PC-3 (cell line): ENCODE measurements at regions not wholly inside any gene's neighbourhood (a gene's known extent, or its start where the extent isn't known, plus 50 kb on each side); places are given as distances from the start of the nearest gene placed in this dataset.

Experiments
- ATAC-seq: fragments of 200-7000 bp; cut with Tn5 transposase; 2 replicates; pipeline ENCODE4 v1.9.1; 2020; ENCODE audit warnings: mild to moderate bottlenecking, moderate library complexity
- BruUV-seq: library from RNA; stranded (reverse); fragments of 400-500 nt; replicated peaks from 2 replicates; lab custom pipeline; 2021; lab: Mats Ljungman, UMichigan
- CTCF ChIA-PET: fragments of 300-600 bp; sonication (Branson Sonifier 250); formaldehyde crosslinking; loops from one replicate; lab custom pipeline; 2022; ENCODE audit warnings: antibody characterized with exemption; lab: Charles Lee
- POLR2A ChIA-PET: fragments of 300-600 bp; sonication (Branson Sonifier 250); formaldehyde crosslinking; loops from one replicate; lab custom pipeline; 2022; ENCODE audit warnings: antibody characterized with exemption; ENCODE audit not compliant: unreplicated experiment; lab: Charles Lee
- DNase-seq: peaks from one replicate; pipeline ENCODE4 v3.0.0-alpha.2; 2015
- H2AFZ ChIP-seq: fragments of 300-600 bp; sonication (generic); 2 replicates; pipeline ENCODE4 v1.6.0; 2016; ENCODE audit warnings: antibody characterized with exemption, low read length
- H3F3A ChIP-seq: fragments of 300-600 bp; sonication (generic); one replicate; pipeline ENCODE4 v1.6.0; 2017; ENCODE audit warnings: antibody characterized with exemption, low read length, control low read depth, mild to moderate bottlenecking; ENCODE audit not compliant: unreplicated experiment
- H3K27ac ChIP-seq: fragments of 300-600 bp; sonication (generic); 2 replicates; pipeline ENCODE4 v1.5.1; 2016; ENCODE audit warnings: mild to moderate bottlenecking, low read length
- H3K27me3 ChIP-seq: fragments of 300-600 bp; sonication (generic); 2 replicates; pipeline ENCODE4 v1.6.1; 2016; ENCODE audit warnings: low read length, mixed read lengths
- H3K36me3 ChIP-seq: fragments of 300-600 bp; sonication (generic); 2 replicates; pipeline ENCODE4 v1.6.1; 2016; ENCODE audit warnings: low read depth, mixed run types, low read length, mixed read lengths
- H3K4me1 ChIP-seq: fragments of 300-600 bp; sonication (generic); 2 replicates; pipeline ENCODE4 v1.5.1; 2016; ENCODE audit warnings: low read length; ENCODE audit not compliant: insufficient read depth
- H3K4me2 ChIP-seq: fragments of 300-600 bp; sonication (generic); 2 replicates; pipeline ENCODE4 v1.6.0; 2016; ENCODE audit warnings: low read length
- H3K4me3 ChIP-seq: fragments of 300-600 bp; sonication (generic); 2 replicates; pipeline ENCODE4 v1.5.1; 2016; ENCODE audit warnings: mild to moderate bottlenecking, low read length, mixed read lengths
- H3K79me2 ChIP-seq: fragments of 300-600 bp; sonication (generic); 2 replicates; pipeline ENCODE4 v1.6.1; 2017; ENCODE audit warnings: low read length, mixed read lengths
- H3K9ac ChIP-seq: fragments of 300-600 bp; sonication (generic); 2 replicates; pipeline ENCODE4 v1.6.0; 2016; ENCODE audit warnings: mild to moderate bottlenecking, low read length
- H3K9me2 ChIP-seq: fragments of 300-600 bp; sonication (generic); replicated peaks from 2 replicates; pipeline ENCODE4 v1.6.1; 2016; ENCODE audit warnings: mixed run types, low read length, mixed read lengths
- H3K9me3 ChIP-seq: fragments of 300-600 bp; sonication (generic); 2 replicates; pipeline ENCODE4 v1.6.1; 2016; ENCODE audit warnings: low read length, mixed read lengths
- H4K20me1 ChIP-seq: fragments of 300-600 bp; sonication (generic); 2 replicates; pipeline ENCODE4 v1.6.1; 2016; ENCODE audit warnings: low read length, mixed read lengths
- EZH2 ChIP-seq: fragments of 300-600 bp; sonication (generic); IDR thresholded peaks from one replicate; pipeline ENCODE4 v1.6.1; 2017; ENCODE audit warnings: antibody characterized with exemption, mild to moderate bottlenecking, low read length; ENCODE audit not compliant: unreplicated experiment
- EZH2phosphoT487 ChIP-seq: fragments of 300-600 bp; sonication (generic); IDR thresholded peaks from 2 replicates; pipeline ENCODE4 v1.6.1; 2018; ENCODE audit warnings: mild to moderate bottlenecking, antibody characterized with exemption, low read length, borderline replicate concordance
- intact Hi-C: fragments of 100-400 bp; cut with micrococcal nuclease; formaldehyde crosslinking; loops from 2 replicates; pipeline ENCODE4 v1.9.0; 2023
- TF ChIP-seq, protein P1 (sequence below): fragments of 300-600 bp; sonication (generic); conservative IDR thresholded peaks from 2 replicates; pipeline ENCODE4 v1.5.1; 2017; ENCODE audit warnings: antibody characterized with exemption, low read depth, mild to moderate bottlenecking, low read length

DNA sequence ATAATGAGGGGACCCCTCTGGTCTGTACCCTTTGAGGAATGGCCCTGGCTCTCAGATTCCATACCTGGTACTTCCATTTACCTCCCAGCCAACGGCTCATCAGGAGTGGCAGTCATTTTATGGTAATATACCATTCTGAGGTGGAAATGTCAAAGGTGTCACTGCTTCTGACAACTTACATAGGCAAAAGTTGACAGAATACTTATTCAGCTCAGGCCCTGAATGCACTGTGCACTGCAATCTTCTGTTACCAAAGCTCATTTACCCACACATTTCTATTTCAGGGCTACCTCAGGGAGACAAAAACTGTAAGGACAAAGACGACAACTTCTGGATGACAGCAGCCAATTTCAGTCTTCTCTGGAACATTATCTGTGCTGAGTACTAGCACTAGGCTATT lies 212.2 kb upstream of the TMEM260 start:
- Histone ChIP-seq H3K9me2 (no peaks in the 10 kb centered on the region), H3K27ac (no peak overlapping the region), H4K20me1 (no peaks in the 10 kb centered on the region), H3K27me3 (peaks cover 28% of the 10 kb centered on the region), H3K9ac (no peak overlapping the region), H2AFZ (no peak overlapping the region), H3K4me1 (no peaks in the 10 kb centered on the region), H3K79me2 (no peaks in the 10 kb centered on the region), H3K36me3 (no peaks in the 10 kb centered on the region), H3K4me3 (no peak overlapping the region), H3K9me3 (peaks cover 9% of the 10 kb centered on the region; the same call in 1 of the 2 replicates), H3F3A (no peaks in the 10 kb centered on the region), H3K4me2 (no peak overlapping the region)
- intact Hi-C loops = no loop called here
- DNase-seq (no peak), ATAC-seq (no peak)
- ChIA-PET CTCF (no interaction called here), POLR2A (no interaction called here)
- no TSS peak for BruUV-seq
- no peak for TF ChIP-seq EZH2
- no peak for TF ChIP-seq EZH2phosphoT487
- TF ChIP-seq, protein P1, sequence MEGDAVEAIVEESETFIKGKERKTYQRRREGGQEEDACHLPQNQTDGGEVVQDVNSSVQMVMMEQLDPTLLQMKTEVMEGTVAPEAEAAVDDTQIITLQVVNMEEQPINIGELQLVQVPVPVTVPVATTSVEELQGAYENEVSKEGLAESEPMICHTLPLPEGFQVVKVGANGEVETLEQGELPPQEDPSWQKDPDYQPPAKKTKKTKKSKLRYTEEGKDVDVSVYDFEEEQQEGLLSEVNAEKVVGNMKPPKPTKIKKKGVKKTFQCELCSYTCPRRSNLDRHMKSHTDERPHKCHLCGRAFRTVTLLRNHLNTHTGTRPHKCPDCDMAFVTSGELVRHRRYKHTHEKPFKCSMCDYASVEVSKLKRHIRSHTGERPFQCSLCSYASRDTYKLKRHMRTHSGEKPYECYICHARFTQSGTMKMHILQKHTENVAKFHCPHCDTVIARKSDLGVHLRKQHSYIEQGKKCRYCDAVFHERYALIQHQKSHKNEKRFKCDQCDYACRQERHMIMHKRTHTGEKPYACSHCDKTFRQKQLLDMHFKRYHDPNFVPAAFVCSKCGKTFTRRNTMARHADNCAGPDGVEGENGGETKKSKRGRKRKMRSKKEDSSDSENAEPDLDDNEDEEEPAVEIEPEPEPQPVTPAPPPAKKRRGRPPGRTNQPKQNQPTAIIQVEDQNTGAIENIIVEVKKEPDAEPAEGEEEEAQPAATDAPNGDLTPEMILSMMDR = no peak

DNA sequence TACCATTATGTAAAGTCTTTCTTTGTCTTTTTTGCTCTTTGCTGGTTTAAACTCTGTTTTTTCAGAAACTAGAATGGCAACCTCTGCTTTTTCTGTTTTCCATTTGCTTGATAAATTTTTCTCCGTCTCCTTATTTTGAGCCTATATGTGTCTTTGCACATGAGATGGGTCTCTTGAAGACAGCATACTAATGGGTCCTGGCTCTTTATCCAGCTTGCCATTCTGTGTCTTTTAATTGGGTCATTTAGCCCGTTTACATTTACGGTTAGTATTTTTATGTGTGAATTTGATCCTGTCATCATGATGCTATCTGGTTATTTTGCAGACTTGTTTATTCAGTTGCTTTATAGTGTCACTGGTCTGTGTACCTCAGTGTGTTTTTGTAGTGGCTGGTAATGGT lies 207.9 kb upstream of the TMEM260 start:
- no TSS peak for BruUV-seq
- ATAC-seq (no peak), DNase-seq (no peak)
- Histone ChIP-seq H3K9me3 (peaks cover 9% of the 10 kb centered on the region; the same call in 1 of the 2 replicates), H3K27ac (no peak overlapping the region), H3K4me1 (no peaks in the 10 kb centered on the region), H3K36me3 (no peaks in the 10 kb centered on the region), H3K9me2 (no peaks in the 10 kb centered on the region), H3K4me2 (no peak overlapping the region), H3F3A (no peaks in the 10 kb centered on the region), H3K79me2 (no peaks in the 10 kb centered on the region), H4K20me1 (no peaks in the 10 kb centered on the region), H2AFZ (no peak overlapping the region), H3K4me3 (no peak overlapping the region), H3K27me3 (peaks cover 22% of the 10 kb centered on the region), H3K9ac (no peak overlapping the region)
- ChIA-PET CTCF (no interaction called here), POLR2A (no interaction called here)
- intact Hi-C loops = no loop called here
- TF ChIP-seq, protein P1 = no peak

DNA sequence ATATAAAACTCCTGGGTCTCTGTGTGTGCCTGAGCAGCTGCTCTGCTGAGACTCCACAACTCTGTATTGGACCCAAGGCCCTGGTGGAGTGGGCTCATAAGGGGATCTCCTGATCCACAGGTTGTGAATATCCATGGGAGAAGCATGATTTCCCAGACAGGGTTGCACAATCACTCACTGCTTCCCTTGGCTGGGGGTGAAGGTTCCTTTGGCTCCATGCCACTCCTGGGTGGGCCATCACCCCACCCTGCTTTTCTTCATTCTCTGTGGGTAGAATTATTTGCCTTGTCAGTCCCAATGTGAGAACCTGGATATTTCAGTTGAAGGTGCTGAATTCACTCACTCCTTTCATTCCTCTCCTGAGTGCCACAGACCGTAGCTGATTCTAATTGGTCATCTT lies 205.2 kb upstream of the TMEM260 start:
- POLR2A ChIA-PET = no interaction called here
- Histone ChIP-seq H4K20me1 (no peaks in the 10 kb centered on the region), H3K27me3 (peaks cover 25% of the 10 kb centered on the region), H3K9me2 (no peaks in the 10 kb centered on the region), H3K9me3 (peaks cover 9% of the 10 kb centered on the region; the same call in 1 of the 2 replicates), H3F3A (no peaks in the 10 kb centered on the region), H3K4me3 (no peak overlapping the region), H3K27ac (no peak overlapping the region), H3K79me2 (no peaks in the 10 kb centered on the region), H3K4me1 (peaks cover 9% of the 10 kb centered on the region), H3K9ac (no peak overlapping the region), H2AFZ (no peak overlapping the region), H3K36me3 (no peaks in the 10 kb centered on the region), H3K4me2 (no peak overlapping the region)
- no TSS peak for BruUV-seq
- intact Hi-C loops = no loop called here
- no peak for TF ChIP-seq EZH2
- no peak for TF ChIP-seq EZH2phosphoT487
- CTCF ChIA-PET = no interaction called here
- ATAC-seq (no peak), DNase-seq (no peak)
